GM19397 (cell line): ENCODE measurements at regions not wholly inside any gene's neighbourhood (a gene's known extent, or its start where the extent isn't known, plus 50 kb on each side); places are given as distances from the start of the nearest gene placed in this dataset.

ENCODE experiments used
- ATAC-seq: cut with Tn5 transposase; IDR thresholded peaks from one replicate; pipeline ENCODE4 v1.9.1; 2021; ENCODE audit warnings: mild to moderate bottlenecking, moderate library complexity; ENCODE audit not compliant: unreplicated experiment

DNA sequence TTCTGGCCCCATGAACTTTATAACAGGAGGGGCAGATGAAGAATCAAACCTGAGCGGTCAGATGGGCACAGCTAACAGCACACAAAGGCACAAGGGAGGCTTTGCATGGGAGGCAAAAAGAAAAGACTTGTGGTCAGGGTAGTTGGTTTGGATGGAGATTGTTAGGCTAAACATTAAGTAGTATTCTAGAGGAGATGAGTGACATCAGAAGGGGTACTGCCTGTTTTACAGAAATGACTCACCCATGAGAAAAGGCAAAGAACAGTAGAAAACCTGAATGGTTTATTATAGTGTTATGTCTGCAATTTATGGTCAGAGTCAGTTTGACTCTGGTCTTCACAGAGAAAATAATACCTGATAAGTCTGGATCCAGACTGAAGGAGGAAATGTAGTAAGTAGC, 129.8 kb upstream of the KIRREL3 start:
- ATAC-seq: no peak

DNA sequence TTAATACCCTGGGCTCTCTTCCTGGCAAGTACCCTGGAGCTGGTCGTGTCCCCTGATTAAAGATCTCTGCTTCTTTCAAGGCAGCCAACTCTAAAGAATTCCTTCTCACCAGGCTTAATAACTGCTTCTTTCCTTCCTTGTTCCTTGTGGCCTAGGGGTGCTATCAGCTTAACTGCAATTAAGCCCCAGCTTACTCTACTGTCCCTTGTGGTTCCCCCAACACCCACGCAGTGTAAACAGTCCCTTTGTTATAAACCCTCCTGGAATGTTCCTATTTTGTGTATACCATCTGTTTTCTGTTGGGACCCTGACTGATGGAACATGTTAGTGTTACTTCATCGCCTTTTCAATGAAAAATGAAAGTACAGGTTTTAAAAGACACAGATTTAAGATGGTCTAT, 126.4 kb upstream of the KIRREL3 start:
- no peak for ATAC-seq

DNA sequence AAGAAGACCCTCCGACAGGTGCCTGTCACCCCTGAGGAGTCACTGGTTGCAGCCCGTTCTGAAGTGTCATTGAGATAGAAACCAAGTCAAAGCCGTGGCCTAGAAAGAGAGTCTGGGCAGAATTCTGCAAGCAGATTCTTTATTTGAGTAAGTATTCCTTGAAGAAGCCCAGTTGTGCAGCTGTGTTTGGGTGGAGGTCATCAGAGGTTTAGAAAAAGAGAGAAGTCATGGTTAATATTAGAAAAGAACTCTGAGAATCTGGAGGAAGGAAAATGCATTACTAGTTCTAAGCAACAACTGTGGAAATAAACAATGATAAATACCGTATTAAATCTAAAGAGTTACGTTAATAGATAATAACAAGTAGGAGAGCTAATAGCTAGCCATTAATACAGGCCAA, 118.8 kb upstream of the KIRREL3 start:
- no peak for ATAC-seq

DNA sequence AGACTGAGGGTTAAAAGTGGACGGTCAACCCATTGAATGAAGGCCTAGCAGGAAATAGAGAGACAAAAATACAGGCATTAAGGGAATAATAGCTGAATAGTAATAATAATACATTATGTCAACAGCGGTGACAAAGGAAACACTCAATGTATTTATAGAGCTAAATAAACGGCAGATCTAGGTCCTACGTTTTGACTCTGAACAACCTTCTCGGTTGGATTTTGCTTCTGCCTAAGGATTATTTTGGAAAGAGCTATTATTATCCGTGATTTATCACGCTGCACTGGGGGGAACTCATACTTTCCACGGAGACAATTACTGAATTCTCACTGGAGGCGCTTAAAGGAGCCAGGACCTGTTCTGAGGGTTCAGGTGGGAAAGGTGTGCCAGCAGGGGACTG, 118.2 kb upstream of the KIRREL3 start:
- no peak for ATAC-seq

DNA sequence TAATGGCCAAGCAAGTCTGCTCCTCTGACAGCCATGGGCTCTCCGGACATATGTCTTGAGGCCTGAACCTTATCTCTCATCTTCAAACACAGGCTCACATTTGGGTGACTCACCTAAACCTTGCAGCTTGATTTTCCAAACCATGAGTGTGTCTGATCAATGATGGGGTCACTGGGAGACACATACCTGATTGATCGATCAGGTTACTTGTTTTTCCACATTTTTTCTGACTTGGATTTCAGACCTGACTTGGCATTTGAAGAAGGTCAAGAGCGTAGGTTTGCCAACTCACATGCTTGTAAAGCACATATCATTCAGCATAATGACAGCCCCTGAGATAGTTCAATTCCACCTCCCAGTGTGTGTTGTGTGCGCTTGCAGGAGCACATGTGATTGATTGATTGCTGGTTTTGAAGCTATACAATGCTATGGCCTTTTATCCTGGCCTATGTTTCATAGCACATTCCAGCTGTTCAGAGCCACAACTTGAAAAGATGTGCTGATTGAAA, 116.7 kb upstream of the KIRREL3 start:
- ATAC-seq: no peak

GRCh38 chr11:127115844-127116243, 115.3 kb upstream of the KIRREL3 start:
- ATAC-seq: no peak

GRCh38 chr11:127114035-127114434, 113.5 kb upstream of the KIRREL3 start:
- no peak for ATAC-seq

GRCh38 chr11:127110542-127110941, 110.0 kb upstream of the KIRREL3 start:
- no peak for ATAC-seq

DNA sequence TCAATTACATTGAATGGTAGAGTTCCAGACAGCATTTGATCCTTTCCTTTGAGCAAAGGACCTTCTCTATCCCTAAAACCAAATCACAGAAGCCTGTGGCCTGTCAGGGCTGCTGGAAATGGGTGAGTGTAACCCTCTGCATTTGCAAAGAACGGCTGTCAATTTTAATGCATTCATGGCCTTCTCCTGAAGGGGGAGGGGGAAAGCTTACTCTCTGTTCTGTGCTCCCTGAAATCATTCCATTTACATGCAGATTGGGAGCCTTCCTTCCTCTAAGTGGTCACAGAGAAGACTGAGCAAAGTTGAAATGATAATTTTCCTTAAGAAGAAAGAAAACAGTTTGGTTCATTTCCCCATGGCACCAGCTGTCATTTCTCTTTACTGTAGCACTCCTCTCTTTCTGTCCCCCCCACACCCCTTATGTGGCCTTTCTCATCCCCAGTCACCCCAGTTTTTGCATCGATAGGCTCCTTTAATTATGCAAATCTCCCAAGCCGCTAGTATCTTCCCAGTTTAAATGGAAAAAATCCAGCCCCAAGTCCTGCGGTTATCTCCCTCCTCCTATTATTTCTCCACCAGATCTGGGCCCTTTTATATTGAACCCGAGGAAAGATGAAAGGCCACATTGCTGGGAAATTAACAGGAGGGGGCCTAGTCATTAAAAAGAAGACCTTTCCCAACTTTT, 109.4 kb upstream of the KIRREL3 start:
- no peak for ATAC-seq

GRCh38 chr11:127108838-127109237, 108.3 kb upstream of the KIRREL3 start:
- ATAC-seq: no peak

GRCh38 chr11:127106938-127107337, 106.4 kb upstream of the KIRREL3 start:
- ATAC-seq: no peak

DNA sequence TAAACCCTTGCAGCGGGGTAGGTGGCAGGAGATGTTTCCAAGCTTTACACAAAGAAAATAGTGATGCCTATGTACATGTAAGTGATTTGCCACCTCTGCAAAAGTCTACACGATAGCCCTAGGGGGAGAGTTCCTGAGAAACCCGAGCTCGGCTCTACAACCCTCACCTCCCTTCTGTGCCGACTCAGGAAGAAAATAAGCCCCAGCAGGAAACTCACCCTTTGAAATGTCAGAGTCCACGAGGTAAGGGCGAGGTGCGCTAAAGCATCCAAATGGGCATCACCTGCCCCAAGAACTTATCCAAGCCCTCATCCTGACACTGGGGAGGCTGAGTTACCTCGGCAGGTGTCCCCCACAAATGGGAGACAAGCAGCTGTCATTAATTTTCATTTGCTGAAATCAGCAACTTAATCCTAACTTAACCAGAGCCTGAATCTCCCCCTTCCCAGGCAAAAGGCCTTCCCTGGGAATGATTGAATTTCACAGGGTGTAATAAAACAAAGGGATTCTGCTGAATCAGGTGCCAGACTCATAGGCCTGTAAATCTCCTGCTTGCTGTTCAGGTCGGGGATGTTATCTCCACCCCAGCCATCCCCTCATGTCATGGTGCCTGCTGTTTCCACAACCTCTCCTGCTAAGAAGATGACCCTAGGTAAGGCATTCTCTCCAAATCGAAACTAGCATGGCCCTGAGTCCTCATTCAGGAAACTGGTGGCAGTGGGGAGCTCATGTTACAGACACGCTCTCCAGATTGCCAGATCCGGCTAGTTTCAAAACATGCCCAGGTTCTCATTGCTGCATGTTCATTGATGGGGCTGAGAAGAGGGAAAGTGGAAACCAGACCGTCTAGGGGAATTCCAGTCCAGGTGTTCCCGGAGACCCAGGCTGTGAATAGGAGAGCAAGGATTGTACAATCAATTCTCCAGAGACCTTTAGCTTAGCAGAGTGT, 105.3 kb upstream of the KIRREL3 start:
- ATAC-seq: no peak

GRCh38 chr11:127103586-127104388, 103.2 kb upstream of the KIRREL3 start:
- no peak for ATAC-seq

GRCh38 chr11:127098684-127099083, 98.1 kb upstream of the KIRREL3 start:
- no peak for ATAC-seq

- ATAC-seq: no peak
Observed at GRCh38 chr11:127080735-127081134, 80.2 kb upstream of the KIRREL3 start.

GRCh38 chr11:127075758-127076157, 75.2 kb upstream of the KIRREL3 start:
- no peak for ATAC-seq

- peak; percentile 83 for ATAC-seq
Observed at GRCh38 chr11:127074151-127074761, 73.7 kb upstream of the KIRREL3 start.

GRCh38 chr11:127073621-127074020, 73.1 kb upstream of the KIRREL3 start:
- ATAC-seq: no peak

DNA sequence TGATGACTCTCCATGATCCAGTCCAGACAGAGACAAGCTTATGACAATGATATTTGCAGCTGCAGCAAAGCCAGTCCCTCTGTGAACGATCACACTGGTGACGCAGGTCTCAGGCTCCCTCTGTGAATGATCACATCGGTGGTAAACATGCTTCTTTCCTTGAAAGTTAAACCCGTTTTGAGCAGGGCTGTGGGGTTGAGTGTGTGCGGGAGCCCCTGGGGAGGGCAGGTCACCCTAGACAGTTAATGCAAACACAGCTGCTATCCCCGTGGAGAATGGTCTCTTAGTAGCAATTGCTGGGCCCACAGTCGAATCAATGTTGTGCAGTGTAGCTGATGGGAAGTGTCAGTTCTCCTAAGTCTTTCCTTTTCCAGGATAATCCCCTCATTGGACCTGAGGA, 71.0 kb upstream of the KIRREL3 start:
- ATAC-seq: no peak

- ATAC-seq: no peak
Observed at GRCh38 chr11:127070808-127071207, 70.2 kb upstream of the KIRREL3 start.
